ENCODE measurements at regions not wholly inside any gene's neighbourhood (a gene's known extent, or its start where the extent isn't known, plus 50 kb on each side); places are given as distances from the start of the nearest gene placed in this dataset.
"Not testable (repeated sequence)": the region's sequence is repeated elsewhere in the genome, so short reads cannot be mapped to it uniquely, and the experiment has no call there.

DNA sequence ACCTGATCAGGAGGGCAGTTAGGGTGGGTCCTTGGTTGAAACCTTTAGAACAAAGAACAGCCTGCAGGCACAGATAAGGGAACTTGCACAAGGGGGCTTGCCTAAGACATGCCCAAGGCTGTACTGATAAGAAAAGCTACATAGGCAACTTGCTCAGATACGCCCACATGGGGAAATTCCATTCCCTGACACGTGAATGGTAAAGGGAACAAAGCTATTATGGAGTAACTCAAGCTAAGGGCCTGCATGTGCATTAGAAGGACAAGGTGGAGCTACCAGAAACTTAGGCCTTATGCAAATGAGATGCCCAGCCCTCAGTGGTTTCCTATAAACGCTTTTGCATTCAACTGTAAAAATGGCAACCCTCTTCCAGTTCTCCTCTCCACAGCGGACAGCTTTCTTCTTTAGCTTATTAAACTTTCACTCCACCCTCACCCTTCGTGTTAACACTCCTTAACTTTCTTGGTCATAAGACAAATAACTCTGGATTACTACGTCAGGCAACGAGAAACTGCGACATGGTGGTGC lies 1192.1 kb upstream of the CELF2 start:
- peak; percentile 98 for DNase-seq

DNA sequence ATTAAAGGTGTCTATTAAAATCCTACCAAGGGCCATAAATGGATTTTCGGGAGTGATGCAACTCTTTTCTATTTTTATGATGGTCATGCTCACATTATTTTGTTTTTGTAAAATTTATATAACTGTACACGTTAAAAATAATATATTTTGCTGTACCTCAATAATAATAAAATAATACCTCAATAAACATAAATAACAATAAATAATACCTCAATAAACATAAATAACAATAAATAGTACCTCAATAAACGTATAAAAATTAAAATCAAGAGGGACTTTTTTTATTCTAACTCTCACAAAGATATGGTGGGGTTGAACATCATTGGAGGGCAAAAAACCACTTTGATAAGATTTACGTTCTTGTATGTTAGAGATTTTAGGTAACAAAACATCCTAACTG lies 1189.6 kb upstream of the CELF2 start:
- no peak for DNase-seq

DNA sequence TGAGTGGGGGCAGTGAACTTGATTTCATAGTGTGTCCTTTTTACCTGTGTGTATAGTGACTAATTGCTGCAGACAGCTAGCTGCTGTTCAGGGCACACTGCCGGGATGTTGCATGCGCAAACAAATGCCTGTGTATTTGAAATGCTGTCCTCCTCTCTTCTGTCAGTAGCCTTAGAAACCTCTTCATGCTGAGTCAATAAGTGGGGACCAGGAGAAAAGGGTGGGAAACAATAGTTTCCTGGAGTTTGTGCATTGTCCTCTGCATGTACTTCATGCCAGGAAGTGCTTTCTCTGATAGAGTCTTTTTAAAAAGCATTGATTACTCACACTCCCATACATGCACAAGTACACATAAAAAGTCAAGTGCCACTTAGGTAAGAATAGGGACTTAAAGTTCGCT lies 1183.7 kb upstream of the CELF2 start:
- DNase-seq: no peak

DNA sequence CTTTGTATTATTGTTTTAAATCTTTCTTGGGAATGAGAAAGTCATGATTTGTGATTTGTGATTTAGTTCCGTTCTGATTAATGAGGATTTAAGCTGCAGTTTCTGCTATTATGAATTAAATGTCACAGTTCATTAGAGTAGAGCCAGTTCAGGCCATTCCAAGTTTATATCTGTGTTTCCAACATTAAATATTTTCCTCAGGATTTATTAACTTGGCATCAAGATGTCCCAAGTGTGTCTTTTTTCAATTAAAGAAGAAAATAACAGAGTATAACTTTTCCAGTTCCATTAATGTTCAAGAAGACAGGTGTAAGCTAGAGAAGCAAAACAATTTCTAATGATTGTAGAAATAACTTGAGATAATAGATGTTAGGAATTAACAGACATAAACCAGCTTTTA lies 1183.2 kb upstream of the CELF2 start:
- no peak for DNase-seq

DNA sequence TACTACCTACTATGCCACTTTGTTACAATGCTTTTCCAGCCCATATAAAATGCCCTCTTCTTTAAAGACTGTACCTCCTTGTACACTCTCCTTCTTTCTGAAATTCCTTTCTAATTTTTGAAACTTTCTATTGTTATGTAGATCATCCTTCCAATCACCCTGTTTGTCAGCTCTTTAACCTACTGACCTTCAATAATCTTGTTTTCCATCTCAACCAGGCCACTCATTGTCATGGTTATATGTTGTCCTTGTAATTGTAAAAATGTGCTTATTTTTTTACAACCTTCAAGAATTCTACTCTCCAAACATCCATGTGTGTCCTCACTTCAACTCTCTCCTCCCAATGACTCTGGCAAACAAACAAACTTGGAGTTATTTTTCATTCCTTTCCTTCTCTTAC lies 1172.6 kb upstream of the CELF2 start:
- DNase-seq: no peak

DNA sequence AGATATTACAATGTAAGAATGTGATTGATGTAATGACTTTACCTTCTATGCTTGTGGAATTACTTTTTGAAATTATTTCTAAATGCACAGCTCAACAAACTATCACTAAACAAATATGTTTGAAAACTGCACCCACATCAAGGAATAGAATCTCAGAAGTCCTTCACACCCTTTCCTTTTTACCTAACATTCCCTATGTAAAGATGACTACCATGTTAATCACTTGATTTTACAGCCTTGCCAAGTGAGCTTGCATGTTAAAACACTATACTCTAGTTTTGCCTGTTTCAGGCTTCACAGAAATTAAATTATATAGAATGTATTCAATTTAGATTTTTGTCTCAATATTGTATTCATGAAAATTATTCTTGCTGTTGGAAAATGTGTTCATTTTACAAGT lies 1169.4 kb upstream of the CELF2 start:
- no peak for DNase-seq

DNA sequence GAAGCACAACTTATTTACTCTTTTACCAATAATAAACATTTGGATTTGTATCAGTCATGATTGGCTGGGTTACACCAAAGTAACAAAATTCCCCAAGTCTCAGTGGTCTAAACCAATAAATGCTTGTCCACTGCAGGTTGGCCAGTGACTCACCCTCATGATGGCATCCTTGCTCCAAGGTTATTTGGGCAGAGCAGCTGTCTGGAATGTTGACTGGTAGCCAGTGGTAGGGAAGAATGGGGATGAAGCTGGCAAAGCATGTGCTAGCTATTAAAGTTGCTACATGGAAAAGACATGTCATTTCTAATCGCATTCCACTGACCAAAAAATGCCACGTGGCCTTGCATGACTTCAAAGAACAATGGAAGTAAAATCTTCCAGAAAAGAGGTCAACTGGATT lies 1168.7 kb upstream of the CELF2 start:
- no peak for DNase-seq

DNA sequence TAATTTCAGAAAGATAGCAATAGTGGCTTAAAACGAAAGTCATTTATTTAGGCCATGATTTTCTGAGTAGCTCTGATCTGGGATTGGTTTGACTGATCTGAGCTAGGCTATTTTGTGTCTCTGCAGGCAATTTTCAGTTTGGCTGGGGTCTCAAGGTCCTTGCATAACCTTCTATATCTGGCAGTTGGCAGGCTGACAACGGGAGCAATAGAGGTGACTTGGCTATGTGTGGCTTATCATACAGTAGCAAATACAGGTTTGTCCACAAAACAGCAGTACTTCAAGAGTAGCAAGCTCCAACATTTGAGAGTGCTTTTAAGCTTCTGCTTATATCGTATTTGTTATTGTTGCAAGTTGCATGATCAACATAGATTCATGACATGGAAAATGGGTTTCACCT lies 1167.3 kb upstream of the CELF2 start:
- DNase-seq: no peak

DNA sequence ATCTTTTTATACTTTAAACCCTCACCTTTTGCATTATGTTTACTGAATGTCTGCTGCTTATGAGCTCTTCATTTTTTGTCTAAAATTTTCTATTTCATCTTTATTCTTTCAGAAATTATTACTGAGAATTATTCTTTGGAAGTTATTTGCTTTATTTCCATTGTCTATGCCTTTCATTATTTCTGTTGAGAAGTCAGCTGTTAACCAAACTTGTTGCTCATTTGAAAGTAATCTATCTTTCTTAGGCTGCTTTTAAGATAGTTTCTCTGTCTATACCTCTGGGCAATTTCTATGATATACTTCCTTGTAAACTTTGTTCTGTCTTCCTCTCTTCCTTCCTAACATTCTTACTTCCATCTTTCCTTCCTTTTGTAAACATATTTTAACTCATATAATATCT lies 1165.9 kb upstream of the CELF2 start:
- DNase-seq: no peak

DNA sequence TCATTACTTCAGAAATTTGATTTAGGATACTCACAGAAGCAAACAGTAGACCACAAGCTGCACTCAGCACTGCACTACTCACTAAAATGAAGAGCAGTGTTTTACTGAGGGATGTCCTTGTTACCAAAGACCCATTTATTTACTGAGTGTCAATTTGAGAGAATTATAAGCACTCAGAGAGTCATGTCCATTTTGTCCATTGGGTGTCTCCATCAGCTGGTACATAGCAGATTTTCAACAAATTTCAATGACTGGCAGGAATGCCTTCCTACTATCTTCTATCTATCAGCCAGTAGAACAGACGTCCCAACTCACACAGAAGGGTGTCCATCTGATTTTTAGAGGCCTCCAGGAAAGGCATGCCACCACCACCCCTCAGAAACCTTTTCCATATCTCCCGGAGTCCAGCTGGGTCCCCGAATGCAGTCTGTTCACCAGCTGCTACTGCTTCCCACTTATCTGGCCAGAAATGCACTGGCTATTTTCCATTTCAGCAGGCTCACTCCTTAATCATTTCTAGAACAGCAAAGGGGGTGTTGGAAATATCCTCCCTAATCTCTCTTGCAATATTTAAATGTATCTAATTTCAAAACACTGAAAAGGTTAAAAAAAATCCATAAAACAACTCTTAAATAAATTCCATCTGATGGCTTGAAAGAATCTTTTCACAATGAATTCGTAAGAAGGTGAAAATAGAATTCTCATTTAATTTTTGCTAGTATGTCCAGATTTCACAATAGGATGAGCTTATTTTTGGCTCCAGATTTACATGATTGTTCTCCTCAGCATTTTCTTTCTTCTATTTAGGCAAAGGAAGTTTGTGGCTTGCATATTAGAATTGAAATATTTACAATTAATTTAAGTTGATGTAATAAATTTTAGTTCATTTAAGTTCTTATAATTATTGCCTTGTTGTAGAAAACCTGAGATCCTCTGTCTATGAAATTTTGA lies 1164.0 kb upstream of the CELF2 start:
- DNase-seq: no peak

DNA sequence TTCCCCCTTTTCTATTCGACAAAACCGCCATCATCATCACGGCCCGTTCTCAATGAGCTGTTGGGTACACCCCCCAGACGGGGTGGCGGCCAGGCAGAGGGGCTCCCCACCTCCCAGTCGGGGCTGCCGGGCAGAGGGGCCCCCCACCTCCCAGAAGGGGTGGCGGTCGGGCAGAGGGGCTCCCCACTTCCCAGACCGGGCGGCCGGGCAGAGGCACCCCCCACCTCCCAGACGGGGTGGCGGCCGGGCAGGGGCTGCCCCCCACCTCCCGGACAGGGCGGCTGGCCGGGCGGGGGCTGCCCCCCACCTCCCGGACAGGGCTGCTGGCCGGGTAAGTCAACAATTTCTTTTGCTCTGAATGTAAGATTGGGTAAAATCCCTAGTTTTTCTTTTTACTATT lies 1162.2 kb upstream of the CELF2 start:
- not testable (repeated sequence) for DNase-seq

DNA sequence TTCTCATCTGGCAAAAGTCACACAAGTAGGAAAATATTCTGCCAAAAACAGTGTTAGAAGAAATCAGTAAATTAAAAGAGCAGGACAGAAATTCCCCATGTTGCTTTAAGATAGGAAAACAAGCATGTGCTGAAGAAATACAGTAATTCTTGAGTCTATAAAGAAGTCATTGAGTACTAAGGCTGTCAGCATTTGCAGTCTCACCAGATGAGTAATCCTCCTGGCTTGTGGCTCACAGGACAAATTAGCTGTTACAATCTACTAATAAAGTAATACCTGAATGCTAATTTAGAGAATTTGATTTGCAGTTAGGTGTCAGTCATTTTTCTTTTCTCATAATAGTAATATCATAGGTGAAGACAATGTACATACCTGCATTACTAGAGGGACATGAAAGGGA lies 1158.9 kb upstream of the CELF2 start:
- no peak for DNase-seq

DNA sequence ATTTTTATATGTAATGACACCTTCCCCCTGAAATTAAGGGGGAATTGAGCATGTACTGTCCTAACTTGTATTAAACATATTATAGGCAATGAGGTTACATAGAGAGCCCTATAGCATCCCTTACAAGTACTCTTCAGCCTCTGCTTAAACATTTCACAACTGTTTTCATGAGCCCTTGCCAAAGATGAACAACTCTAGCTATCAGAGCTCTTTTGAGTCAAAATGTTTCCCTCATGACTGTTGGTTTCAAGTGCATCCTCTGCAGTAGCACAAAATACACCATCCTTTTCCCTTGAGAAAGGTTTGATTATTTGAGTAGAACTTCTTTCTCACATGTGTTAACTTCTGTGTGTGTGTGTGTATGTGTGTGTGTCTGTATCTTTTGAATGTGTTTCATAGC lies 1157.6 kb upstream of the CELF2 start:
- no peak for DNase-seq

DNA sequence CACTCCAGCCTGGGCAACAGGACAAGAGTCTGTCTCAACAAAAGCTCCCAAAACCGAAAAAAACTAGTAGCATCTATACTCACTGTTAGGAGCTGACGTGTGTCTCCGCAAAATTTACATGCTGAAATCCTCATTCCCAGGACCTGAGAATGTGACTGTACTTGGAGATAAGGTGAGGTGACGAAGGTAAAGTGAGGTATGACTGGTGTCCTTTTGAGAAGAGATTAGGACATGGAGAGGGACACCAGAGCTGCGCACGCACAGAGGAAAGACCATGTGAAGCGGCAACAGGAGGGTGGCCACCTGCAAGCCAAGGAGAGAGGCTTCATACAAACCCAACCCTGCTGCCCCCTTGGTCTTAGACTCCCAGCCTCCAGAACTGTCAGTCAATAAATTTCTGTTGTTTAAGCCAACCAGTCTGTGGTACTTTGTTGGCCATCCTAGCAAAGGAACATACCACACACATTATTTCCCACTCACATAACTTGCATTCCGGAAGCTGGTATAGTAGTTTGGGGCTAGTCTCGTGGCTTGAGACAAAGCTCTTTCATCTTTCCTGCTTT lies 1154.0 kb upstream of the CELF2 start:
- no peak for DNase-seq

DNA sequence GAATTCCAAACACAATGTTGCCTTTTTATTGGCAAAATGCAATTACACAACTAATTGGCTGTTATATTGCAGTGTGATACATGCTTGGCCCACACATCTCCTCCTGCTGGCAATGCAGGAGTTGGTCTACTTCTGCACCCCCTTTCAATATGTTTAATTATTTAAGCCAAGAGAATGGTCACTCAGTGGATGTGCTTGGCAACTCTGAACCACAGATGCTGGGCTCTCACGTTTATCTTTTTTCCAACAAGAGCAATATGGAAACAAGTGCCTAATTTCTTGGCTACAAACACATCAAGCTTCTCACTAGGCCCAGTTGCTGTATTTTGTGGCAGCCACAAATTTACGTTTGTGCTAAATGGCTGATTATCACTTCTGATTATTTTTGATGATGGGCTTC lies 1149.2 kb upstream of the CELF2 start:
- no peak for DNase-seq

DNA sequence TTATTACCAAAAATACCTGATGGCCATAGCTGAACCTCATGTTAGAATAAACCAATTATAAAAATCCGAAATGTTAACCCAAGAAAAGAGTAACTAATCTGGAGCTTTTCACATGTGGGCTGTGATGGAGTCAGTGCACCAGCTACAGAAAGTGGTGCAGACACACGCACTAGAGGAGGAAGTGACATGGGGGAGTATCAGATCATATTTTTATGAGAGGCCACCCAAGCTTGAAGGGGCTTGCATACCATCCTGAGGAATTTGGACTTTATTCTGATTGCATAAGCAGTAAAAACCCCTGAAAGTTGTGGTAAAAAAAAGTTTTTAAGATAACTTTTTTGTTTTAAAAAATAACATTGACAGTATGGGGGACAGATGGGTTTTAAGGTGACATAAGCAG lies 1148.5 kb upstream of the CELF2 start:
- no peak for DNase-seq

DNA sequence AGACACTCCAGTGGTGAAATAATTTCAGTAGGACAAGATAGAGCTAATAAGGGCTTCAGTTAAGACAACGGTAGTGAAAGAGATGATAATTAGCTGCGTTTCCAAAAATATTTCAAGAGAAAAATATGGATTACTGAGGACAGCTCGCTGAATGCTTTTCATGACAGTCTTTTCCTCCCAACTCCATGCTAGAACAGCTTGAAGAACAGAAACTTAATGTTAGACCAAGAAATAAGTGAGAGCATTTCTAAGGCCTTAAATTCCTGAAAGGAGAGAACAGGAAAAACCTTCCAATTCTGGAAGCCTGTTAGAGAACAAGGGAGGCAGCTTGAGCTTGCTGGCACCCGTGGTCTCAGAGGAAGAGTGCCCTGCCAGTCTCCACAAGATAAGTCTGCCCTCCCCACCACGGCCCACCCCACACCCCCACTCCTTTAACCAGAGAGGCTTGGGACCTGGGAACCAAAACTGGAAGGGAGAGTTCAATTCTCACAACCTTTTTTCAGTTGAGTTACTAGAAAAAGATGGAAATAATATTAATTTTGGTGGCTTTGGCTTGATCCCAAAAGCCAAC lies 1148.0 kb upstream of the CELF2 start:
- peak; percentile 5 for DNase-seq

DNA sequence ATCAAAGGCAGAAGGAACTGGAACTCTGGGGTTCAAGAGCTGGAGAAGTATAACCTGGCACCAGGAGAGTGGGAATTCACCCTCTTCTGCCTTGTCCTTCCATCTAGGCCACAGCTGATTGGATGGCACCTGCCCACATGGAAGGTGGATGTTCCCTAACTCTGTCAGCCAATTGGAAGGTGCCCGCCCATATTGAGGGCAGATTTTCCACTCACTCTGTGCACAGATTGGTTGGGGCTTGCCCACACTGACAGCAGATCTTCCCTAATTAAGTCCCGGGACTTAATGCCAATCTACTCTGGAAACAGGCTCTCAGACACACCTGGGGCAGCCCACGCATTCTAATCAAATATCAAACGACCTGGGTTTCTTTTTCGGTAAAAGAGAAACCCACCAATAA lies 1142.3 kb upstream of the CELF2 start:
- DNase-seq: no peak

DNA sequence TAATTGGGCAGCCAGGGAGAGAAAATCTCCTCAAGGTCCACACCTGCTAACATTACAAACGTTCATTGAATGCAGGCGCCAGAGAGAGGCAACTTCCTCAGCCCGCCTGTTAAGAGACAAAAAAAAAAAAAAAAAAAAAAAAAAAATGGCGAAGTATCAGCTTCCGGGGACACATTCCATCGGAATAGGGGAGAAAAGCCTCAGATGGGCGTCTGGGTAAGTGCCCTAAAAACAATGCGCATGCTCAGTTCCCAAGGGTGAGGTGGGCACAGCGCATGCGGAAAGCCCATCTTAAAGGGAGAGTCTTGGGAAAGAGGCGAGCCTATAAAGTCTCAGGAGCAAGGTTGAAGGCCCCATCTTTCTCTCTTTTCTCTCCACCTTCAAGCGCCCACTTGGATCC lies 1139.7 kb upstream of the CELF2 start:
- no peak for DNase-seq

DNA sequence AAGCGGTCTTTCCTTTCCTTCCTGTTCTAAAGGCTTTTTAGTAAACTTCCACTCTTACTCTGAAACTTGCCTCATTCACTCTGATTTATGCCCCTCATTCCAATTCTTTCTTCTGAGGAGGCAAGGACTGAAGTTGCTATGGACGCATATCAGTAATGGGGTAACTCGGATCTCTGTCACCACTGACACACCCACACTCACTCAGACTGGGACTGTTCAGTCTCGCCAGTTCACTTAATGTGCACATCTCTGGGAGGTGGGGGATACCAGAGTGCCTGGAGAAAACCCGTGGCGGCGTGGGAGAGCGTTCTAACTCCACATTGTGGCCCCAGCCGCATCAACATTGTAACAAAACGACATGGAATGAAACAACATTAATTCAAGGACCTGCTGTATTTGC lies 1139.3 kb upstream of the CELF2 start:
- no peak for DNase-seq

DNA sequence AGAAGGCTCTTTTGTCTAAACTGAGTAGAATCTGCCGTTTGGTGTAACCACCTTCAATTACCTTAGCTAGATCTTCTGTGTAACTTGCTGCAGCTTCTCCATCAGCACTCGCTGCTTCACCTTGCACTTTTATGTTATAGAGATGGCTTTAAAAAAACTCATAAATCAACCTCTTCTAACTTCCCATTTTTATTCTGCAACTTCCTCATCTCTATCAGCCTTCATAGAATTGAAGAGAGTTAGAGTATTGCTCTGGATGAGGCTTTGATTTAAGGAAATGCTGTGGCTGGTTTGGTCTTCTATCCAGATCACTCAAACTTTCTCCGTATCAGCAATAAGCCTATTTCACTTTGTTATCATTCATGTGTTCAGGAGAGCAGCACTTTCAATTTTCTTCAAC lies 1131.9 kb upstream of the CELF2 start:
- peak; percentile 14 for DNase-seq

DNA sequence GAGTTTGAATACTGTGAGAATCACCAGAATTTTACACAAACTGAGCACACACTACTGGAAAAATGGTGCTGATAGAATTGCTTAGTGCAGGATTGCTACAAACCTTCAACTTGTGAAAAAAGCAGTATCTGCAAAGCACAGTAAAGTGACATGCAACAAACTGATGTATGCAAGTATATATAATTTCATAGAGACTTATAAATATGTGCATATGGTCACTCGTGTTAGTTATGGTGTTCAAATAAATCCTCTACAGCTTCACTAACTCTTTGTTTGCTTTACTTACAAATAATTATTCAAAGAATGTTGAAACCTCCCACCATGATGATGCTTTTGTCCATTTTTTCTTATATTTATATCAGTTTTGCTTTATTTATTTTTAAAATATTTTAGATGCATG lies 1130.9 kb upstream of the CELF2 start:
- no peak for DNase-seq

DNA sequence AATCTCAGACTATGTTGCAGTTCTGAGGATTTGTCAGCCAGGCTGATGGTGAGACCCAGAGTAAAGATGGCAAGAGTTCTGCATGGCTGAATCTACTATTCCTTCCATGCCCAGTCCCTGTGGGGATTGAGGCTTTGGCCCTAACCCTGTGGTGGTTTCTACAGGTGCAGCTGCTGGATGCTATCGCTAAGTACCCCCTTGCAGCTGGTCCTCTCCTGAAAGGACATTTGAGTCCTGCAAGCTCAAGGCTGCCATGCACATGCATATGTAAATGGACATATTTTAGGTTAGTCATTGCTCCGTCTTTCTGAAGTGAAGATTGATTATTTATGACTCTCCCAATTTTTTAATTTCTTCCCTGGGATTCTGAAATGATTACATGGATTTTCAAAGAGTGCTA lies 1122.2 kb upstream of the CELF2 start:
- no peak for DNase-seq

DNA sequence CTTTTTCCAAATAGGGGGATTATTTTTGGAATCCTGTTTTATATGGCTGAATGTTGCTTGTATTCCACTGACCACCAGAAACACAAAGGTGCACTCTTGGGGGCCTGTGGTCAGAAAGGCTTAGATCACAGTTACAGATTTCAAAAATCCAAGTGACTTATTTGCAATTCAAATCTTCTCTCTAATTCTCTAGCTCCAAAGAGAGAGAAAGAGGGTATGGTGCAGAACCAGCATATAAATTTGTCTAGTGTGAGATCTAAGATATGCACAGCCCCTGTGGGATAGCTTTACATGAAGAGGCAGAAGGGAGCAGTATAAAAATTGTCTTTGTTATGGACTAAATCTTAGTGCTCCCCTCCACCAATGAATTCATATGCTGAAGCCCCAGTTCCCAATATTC lies 1121.7 kb upstream of the CELF2 start:
- DNase-seq: no peak
